Stimulated activated CD4-positive, alpha-beta T cell treated with anti-CD3 and anti-CD28 coated beads, Interleukin-1b, Interleukin-23, amount 100 ng/mL, for 1 hour (primary cell): ENCODE measurements at regions not wholly inside any gene's neighbourhood (a gene's known extent, or its start where the extent isn't known, plus 50 kb on each side); places are given as distances from the start of the nearest gene placed in this dataset.

Experiments
- DNase-seq, 2 donors: peaks; one replicate each; pipeline ENCODE4 v3.0.0-alpha.2; 2020; ENCODE audit warnings: low read depth in 2 of 2

DNA sequence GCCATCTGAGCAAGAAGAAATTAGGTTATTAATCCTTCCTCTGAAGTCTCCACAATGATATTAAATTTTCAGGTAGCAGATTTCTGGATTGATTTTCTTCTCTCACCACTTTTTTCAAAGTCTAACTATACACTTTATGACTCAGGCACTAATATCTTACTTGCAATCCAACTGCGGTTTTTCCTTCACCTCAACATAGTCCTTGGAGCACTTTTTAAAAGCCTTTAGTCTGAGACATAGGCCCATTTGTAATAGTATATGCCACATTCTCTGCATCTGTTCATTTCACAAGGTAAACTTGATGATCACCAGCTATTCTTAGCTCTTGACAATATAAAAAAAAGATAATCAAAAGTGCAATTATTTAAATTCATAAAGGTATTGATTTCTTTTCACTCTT, 55.9 kb upstream of the EDNRA start:
- DNase-seq: no peak

DNA sequence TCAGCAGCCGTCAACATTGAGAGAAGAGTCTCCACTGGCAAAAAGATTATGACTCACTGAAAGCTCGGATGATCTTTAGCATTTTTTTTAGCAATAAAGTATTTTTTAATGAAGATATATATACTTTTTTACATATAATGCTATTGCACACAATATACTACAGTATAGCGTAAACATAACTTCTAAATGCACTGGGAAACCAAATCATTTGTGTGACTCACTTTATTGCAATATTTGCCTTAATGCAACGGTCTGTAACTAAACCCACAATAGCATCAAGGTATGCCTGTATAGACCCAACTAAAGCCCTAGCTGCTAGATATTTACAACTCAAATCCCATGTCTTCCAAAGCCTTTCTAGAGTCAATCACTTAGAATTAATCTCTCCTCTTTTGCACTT, 52.3 kb upstream of the EDNRA start:
- DNase-seq: no peak

- no peak for DNase-seq
These were observed 50.8 kb upstream of the EDNRA start for GRCh38 chr4:147430111-147430510.
